CD4-positive, alpha-beta T cell treated with Interleukin-17A for 4 hours (primary cell): ENCODE measurements at regions not wholly inside any gene's neighbourhood (a gene's known extent, or its start where the extent isn't known, plus 50 kb on each side); places are given as distances from the start of the nearest gene placed in this dataset.

Source experiments
- DNase-seq: peaks from one replicate; pipeline ENCODE4 v3.0.0-alpha.2; 2020; ENCODE audit warnings: mixed read lengths

DNA sequence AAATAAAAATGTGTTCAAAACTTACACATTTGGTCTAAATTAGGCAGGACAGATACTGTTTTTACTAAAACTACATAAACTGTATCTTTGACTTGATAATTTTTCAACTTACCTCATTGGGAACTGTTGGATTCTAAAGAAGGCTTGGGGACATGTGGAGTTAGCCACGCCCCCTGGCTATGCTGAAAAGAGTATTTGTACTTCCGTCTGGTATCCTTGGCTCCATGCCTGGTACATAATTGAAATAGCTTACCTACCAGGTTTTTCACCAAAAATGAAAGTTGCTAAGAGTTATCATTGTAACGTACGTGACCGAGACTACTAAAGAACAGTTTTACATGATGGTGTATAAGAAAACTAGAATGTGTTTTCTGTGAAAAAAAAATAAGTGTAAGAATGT, 604.8 kb upstream of the IGFBP3 start:
- DNase-seq = no peak

DNA sequence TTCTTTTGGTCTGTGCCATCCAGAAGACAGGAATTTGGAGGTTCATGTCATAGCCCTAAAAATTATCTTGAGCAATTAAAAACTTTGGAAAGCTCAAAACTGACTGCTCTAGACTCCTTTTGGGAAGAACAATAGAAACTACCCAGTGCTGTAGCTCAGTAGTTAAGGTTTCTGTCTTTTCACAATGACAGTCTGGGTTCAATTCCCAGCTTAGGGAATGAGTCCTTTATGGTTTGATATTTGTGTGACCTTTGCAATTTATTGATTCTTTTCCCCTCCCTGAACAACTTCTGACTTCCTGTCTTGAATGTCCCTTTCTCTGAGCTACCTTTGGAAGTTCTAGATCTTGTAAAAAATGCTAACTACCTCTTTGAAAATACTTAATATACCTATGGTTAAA, 603.3 kb upstream of the IGFBP3 start:
- DNase-seq = no peak

DNA sequence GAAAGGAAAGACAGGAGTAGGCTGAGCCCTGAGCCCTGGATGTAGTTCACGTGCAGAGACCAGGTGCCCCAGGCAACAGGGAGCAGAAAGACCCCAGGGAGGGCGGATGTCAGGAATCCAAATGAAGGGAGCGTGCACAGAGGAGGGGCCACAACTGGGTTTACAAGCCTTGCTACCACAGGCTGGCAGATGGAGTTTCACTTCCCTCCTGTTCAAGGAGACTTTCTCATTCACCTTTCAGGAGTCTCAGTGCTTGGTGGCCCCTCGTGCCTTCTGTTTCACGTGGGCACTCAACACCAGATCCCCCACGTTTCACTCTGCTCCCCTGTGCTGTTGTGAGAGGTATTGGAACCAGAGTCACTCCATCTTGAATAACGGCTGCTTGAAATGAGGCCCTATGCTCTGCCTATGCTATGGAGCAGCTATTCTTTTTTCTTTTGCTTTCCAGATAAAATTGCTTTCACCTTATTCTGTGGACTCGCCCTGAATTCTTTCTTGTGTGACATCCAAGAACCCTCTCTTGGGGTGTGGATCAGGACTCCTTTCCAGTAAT, 601.4 kb upstream of the IGFBP3 start:
- DNase-seq = no peak

DNA sequence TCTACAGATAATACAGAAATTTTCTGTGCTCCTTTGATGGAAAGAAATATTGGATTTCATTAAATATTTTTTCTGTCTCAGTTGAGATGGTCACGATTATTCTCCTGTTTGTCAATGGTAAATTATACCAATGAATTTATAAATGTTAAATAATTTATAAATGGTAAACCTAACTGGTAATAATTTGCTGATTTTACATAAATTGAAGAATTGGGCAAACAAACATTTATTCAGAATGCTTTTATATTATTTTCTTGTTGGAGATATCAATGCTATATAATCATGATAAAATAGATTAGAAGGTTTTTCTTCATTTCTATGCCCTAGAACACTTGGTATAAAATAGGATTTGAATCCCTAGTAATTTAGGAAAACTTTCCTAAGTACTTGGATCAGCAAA, 597.6 kb upstream of the IGFBP3 start:
- no peak for DNase-seq

DNA sequence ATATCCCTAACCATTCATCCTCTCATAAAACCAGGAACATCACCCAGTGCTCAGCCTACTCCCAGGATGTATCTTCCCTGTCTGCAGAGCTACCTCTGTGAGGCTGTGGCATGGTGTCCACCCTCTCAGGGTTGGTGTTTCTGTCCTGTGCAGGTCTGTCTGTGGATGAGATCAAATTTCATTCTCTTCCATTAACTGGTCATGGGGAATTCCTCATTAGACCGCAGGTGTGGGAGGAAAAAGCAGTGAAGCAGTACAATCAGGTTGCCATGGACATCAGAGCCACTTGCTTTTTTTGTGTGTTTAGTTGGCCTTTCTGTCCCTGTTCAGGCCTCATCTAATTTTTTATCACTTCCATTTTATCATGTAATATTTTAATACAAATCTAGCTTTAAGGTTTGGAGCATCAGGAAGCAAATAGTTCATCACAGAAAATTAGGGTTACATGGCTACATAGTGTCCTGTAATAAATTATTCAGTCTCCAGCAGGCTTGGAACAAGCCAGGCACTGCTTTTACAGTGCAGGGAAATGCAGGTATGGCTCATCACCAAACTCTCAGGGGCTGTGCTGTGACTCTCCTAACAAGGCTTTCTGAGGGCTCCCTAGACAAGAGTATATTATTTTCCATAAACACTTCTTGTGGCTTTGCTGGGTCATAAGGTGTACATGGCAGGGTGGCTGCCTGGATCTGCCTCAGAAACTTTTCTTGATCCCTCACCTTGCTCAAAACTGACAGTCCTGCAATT, 594.9 kb upstream of the IGFBP3 start:
- DNase-seq = no peak

DNA sequence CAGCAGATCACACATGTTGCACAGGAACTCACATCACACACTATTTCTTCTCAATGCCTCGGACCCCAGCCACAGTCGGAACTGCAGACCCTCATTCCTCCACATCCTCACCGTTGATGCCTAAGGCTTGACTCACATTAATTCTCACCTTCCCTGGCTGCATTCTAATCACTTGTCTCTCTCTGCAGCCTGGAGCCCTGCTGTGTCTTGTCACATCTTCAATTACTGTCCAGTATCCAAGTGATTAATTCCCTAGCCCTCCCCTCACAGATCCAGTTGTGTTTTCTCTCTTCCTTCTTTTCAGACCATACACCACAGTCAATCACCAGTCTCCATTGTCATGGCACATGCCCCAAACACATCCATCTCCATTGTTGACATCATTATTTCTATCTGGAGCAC, 592.4 kb upstream of the IGFBP3 start:
- no peak for DNase-seq

DNA sequence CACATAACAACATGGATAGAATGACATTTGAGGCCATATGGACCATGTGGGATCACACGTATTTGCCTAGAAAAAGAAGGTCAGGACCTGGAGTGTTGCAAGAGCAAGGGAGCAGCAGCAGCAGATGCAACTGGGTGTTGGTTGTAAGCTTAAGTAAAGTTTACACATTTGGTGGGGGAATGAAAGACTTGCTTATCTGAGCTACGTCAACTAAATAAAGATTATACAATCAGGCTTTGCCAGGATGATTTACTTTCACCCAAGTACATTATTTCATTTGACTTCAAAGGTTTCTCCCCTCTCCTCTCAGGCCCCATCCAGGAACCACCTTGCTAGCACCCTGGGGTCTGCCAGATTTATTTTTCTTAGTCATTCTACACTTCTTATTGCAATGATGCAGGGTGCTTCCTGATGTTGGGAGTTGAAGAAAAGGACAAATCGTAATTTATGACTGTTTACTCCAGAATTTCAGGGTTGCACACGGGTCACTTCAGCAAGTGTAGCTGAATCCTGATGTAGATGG, 591.9 kb upstream of the IGFBP3 start:
- no peak for DNase-seq

DNA sequence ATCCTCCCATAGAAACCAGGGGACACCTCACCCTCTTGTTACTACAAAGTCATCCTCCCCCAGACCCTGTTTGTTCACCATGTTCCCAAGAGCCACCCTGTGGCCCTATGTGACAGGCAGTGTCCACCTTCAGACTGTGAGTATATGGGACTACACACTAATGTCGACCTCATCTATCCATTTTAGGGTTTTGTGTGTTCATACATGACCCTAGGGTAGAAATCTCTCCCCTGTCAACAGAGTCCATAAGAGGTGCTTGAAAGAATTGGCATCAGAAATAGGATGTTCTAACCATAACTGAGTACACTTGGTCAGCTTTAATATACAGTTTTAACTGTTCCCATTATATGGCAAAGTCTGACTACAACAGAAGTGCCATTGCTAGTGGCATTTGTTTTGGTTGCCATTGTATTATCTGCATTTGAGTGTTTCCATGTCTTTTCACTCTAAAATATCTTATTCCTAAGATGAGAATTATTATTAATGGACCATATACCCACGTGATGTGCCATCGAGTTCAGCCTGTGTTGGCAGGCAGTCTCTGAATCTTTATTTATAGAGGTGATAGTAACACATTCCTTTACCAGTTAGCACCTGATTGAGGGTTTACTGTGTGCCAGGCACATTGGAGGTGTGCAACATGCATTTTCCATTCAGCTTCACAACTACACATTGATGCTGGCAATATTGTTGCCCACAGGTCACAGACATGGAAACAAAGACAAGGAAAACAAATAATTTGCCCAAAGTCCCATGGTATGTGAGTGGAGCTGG, 590.6 kb upstream of the IGFBP3 start:
- no peak for DNase-seq

DNA sequence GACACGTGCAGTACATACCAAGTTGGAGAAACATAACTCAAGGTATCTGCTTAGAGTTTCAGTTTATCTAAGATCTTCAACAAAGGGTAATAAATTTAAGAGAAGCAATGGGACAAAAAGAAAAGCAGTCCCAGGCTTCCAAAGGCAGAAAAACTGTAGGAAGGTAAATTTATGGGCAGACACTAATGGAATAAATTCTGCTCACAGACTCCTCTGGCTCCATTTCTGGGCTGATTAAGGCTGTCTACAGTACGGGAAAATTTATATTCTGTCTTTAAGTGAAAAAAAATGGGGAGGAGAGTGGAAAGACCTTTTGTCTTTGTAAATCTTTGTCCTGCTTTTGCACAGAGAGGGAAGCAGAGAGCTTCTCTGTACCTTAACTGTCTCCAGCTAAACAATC, 587.5 kb upstream of the IGFBP3 start:
- no peak for DNase-seq

DNA sequence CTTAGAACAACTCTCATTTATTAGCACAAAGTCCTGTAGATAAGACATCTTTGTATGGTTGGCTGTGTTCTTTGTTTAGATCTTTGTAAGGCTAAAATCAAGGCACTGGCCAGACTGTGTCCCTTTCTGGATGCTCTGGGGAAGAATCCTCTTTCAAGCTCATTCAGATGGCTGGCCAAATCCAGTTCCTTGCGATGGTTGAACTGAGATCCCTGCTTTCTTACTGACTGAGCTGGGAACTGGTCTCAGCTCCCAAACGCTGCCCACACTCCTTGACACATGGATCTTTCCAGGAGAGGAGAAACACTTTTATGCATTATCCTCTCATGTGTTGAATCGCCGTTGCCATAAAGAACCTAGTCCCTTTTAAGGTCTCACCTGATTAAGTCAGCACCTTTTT, 586.5 kb upstream of the IGFBP3 start:
- DNase-seq = no peak

DNA sequence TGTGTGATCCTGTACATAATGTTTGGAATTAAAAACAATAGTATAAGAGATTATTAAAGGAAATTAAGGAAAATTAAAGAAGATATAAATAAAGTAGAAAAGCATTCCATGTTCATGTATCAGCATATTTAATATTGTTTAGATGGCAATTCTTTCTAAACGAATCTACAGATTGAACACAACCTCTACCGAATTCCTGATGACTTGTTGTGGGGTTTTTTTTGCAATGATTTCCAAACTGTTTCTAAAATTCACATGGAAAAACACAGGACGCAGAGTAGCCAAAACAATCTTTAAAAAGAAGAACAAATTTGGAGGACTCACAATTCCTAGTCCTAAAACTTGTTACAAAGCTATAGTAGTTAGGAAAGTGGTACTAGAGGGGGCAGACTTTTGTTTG, 573.4 kb upstream of the IGFBP3 start:
- DNase-seq = no peak

DNA sequence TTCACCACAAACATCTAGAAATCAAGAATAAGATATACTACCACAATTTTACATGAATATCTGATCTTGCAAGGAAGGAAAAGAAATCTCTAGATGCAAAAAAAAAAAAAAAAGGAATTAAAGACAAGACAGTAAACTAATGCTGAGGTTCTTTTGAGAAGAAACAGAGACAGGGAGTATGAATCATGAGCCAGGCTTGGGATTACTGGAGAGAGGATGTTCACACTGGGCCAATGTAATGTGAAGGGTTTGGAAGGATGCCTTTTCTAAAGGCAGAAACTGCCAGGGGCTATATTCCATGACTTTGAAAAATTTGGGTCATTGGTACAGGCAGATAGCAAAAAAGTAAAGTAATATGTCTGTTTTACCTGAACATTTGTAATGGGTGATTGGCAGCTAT, 573.0 kb upstream of the IGFBP3 start:
- no peak for DNase-seq

DNA sequence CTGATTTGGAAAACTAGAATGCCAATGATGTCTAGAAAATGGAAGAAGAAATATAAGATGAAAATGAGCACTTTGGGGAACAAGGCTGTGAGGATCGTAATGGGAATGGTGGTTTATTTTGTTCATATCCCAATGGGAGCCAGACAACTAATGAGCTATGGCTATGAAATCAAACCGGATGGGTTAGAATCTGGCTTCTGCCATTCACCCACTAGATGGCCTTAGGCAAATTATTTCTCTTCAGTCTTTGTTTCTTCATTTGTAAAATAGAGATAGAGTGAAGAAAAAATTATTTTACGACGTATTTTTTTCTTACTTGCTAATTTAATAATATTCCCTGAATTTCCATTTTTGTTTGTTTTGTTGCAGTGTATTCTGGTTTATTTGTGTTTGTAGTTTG, 572.1 kb upstream of the IGFBP3 start:
- no peak for DNase-seq

DNA sequence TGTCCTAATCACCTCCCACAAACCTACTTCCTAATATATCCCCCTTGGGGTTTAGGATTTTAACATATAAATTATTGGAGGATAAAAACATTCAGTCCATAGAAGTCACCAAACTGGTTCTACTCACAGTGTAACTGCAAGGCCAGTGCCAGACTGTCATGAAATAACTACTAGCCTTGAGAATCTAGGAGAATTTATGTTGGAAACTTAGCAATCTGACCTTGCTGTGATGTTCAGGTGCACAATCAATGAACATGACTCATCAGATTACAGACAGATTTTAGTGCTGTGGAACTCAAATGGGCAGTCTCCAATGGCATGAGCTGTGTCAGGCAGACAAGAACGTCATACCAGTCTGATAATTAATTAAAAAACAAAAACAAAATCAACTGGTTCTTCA, 571.4 kb upstream of the IGFBP3 start:
- no peak for DNase-seq

DNA sequence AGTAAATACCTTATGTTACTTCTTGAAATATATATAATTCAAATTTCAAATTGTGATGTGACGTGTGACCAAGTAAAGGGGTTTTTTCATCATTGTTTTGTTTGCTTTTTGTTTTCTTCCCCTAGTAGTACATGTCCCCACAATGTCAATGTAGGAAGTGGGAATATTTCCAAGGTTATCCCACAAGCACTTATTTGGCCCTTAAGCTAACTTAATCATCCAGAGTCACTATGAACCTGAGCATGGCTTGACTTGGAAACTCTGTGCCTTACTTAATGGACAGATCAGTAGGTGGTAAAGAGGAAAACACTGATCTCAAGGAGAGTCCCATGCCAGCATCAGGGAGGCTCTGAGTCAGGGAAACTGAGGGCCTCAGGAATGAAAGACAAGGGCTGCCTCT, 569.3 kb upstream of the IGFBP3 start:
- no peak for DNase-seq

DNA sequence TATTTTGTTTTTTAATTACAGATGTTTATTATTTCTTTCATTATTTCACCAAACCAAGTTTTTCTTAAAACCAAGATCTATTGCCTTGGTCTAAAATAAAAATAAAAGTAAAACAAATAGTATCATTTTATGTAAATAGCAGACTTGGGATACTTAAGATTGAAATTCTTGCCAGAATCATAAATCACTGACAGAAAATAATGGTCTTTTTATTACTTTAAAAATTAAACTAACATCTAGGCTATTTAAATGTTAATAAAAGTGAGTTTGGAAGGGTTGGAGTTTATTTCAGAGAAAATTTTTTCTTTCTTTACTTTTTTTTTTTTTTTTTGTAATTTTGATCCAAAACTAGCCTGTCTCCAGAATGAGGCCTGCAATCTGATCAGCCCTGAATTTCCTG, 568.0 kb upstream of the IGFBP3 start:
- DNase-seq = no peak

DNA sequence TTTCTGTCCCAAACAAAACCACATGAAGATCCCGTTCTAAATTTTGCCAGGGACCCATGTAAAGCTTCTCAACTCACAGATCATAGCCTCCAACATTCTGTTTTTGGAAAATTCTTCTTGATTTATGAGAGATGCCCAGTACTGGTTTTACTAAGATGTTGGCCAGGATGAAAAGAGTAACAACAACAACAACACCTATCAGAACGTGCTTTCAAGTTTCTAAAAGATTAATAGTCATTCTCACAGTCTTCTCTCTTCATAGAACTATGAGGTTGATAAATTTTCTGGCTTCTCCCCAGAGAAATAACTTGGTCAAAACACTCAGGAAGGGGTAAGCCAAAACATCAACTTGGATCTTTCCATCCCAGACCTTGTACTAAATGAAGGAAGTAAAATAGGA, 567.5 kb upstream of the IGFBP3 start:
- DNase-seq = no peak

DNA sequence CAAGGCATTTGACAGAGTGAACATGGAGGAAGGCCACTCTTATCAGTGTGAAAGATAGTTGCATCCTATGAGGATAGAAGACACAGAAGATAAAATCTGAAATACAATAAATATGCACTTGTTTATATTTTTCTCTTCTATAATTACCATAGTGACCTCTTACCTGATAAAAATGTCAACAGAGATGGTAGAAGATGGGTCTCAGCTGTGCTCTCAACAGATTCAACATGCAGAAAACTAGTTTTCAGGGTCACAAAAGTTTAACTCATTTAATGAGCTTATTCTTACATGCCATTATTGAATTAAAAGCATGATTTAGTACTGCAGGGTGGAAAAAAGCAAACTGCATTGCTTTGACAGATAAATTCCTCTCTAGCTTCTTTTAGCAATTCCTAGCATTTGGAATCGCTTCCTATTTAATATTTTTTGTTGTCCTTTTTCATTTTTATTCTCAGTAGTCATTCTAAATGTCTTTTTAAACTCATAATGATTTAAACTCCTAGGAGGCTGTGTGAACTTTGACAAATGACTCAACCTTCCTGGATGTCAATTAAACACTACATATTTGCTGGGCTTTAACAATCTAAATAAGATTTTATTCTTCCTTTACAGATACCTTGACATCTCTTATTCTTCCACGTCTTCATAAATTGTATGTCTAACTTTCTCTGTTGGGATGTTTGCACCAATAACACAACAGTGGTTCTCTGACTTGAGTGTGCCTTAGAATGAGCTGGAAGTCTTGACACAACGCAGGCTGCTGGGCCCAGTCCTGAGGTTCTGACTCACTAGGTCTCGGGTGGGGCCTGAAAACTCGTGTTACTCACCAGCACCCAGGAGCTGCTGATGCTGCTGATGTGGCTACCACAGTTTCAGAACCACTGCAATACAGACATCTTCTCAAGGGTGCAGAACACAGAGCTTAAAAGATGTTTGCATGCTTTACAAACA, 565.5 kb upstream of the IGFBP3 start:
- no peak for DNase-seq

DNA sequence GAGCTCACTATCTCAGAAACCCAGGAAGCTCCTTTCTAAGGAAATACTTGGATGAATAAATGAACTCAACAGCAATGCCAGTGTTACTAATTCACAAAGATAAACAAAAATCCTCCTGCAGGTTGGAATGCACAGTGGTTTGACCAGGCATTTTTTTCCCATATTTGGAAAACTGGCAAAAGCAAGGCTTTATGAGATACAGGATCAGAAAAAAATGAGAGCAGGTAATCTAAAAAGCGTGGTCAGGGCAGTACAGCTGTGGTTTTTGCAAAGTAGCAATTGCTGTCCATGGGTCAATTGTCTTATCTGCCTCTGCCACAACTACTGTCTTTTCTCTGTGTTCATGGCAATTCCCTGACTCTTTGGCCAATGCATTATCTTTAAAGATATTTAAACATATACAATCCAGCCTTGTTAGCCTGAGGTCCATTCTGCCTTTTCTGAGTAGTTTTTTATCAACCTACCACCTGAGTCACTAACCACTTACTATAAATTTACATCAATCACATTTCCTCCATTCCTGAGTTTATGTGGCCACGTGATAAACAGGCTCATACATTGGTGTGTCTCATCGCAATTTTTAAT, 564.5 kb upstream of the IGFBP3 start:
- no peak for DNase-seq

DNA sequence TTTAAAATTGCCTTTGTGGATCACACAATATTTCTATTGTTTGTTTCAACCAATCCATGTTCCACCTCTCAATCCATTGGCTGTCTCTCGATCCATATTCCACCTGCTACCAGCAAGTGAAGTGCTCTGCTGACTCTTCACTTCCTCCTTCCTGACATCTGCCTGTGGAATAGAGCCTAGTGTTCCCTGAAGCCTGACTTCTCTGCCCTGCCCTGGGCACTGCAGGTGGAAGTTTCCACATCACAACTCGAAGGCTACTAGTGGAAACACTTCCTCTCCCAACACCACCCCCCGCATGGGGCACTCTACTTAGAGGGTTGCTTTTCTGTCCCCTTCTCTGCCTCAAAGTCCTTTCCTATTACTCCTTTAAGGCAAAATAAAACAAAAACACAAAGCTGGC, 563.8 kb upstream of the IGFBP3 start:
- no peak for DNase-seq

DNA sequence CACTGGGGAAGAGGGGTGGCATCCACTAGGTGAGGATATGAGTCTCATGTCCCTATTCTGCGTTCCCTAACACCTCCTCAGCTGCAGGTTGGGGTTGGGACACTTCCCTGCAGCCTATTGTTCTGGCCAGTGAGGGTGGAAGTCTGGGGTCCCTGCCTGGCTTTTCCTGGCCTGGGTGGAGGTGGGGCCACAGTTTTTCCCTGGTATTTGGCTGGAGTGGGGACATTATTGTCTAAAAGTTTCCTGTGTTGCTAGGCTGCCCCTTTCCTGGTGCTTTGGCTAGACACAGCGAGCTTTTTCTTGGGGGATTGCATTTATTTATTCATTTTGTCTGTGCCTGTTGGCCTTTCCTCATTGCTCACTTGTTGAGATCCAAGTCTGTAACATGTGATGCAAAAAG, 559.5 kb upstream of the IGFBP3 start:
- DNase-seq = no peak

DNA sequence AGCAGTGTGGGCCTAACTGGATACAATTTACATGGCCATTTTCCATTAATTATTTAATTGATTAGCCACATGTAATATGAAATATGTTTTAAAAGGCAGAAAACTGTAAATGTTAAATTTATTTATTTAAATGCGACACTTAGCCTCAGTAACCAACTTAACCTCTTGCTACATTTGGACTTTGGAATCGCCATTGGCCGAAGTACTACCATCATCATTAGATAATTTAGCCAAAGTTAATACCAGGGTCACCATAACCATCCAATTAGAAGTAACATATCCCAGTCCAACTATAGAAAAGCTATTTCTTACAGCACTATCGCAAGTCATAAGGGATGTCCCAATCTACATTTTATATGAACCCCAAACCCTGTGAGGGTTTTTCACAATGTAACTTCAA, 558.6 kb upstream of the IGFBP3 start:
- DNase-seq = no peak

DNA sequence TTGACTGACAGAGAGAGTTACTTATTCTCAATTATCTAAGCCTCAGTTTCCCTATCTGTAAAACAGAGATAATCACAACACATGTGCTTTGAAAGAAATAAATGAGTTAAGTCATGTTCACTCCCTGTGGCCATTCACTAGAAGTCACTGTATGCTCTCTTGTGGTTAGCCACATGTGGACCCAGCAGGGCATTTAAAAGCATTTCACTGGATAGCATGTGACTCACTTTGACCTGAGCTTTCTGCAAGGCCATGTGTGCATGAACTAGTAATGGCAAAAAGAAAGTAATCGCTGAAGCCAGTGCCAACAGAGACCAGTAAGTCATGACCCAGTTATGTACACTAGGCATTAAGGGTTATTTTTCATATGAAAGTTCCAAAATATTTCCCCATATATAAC, 557.0 kb upstream of the IGFBP3 start:
- no peak for DNase-seq
